ENCODE measurements at regions not wholly inside any gene's neighbourhood (a gene's known extent, or its start where the extent isn't known, plus 50 kb on each side); places are given as distances from the start of the nearest gene placed in this dataset.
"Not testable (repeated sequence)": the region's sequence is repeated elsewhere in the genome, so short reads cannot be mapped to it uniquely, and the experiment has no call there.

GRCh38 chr2:223330747-223331146 is 271.4 kb downstream of the SCG2 start:
- TF ChIP-seq CTCF (conservative IDR thresholded peaks at IDR 0.05 in 1 of 2, IDR thresholded peaks at IDR 0.05 in 1 of 2; ENCODE audit: extremely low read depth in 1 of 2, insufficient read depth in 1 of 2, low read depth in 1 of 2, low read length in 2 of 2); EZH2 (IDR thresholded peaks at IDR 0.05; ENCODE audit: borderline replicate concordance, low read length): not testable (repeated sequence)

Data from mammary epithelial cell (primary cell).